ENCODE measurements at regions not wholly inside any gene's neighbourhood (a gene's known extent, or its start where the extent isn't known, plus 50 kb on each side); places are given as distances from the start of the nearest gene placed in this dataset.
A peak's percentile ranks its signal among the peaks of the same experiment; 100 is the strongest.
"Not testable (repeated sequence)": the region's sequence is repeated elsewhere in the genome, so short reads cannot be mapped to it uniquely, and the experiment has no call there.

- no peak for DNase-seq
Observed at GRCh38 chr7:88610942-88611341, 148.6 kb upstream of the ZNF804B start.

- DNase-seq: no peak
Observed at GRCh38 chr7:88600695-88601094, 158.8 kb upstream of the ZNF804B start.

GRCh38 chr7:88599528-88599927, 160.0 kb upstream of the ZNF804B start:
- no peak for DNase-seq

DNA sequence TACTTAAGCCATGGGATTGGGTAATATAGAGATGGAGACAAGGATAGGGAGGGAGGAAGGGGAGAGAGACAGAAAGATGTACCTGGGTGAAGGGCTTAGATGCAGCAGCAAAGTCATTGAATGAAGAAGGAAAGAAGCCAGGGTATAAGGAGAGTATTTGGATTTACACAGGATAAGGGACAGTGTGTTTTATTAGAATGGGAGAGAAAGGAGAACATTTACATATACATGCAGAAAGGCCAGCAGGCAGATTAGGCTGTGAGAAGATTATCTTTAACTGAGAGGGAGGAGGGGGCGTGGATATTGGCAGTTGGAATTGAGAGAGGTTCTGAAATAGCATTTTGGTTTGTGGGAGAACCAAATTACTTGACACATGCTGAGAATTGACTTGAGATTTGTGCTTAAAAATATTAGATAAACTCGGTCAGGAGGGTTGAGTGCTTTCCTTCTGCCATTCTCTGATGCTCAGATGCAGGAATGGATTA, 161.5 kb upstream of the ZNF804B start:
- no peak for DNase-seq

- no peak for DNase-seq
Observed at GRCh38 chr7:88590963-88591362, 168.5 kb upstream of the ZNF804B start.

GRCh38 chr7:88589927-88590326, 169.6 kb upstream of the ZNF804B start:
- DNase-seq: no peak

DNA sequence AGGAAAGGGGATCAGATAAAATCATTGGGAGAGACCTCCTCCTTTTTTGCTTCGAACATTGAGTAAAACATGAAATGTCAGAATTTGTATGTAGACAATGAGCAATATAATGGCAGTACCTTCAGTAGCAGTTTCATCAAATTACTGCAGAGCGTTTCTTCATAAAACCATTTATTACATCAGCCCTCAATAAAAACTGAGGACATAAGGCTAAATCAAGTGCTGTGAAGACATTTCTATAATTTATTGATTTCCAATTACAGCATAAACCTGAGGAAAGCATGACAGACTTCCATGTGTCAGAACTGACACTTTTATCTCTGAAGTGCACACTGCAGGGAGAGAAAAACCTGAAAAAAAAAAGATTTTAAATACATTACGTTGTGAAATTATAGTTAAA, 172.6 kb upstream of the ZNF804B start:
- DNase-seq: no peak

- no peak for DNase-seq
Observed at GRCh38 chr7:88586219-88586618, 173.3 kb upstream of the ZNF804B start.

DNA sequence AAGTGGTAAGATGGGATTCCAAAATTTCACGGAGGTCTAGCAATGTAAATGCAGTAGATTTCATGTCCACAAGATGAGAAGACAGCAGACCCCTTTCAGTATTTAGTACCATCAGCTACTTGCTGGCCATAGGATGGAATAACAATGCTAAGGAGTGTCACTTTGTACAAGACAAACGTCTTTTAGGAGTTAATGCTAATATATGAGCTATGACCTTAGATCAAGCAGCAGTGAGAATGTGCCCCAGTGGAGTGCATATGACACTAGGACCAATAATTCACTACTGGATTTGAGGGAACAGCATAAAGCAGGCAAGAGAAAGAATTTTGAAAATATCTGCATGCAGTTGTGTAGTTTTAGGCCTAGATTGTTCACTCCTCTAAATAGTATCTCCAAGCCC, 182.8 kb upstream of the ZNF804B start:
- no peak for DNase-seq

- no peak for DNase-seq
Observed at GRCh38 chr7:88566162-88566729, 193.3 kb upstream of the ZNF804B start.

- no peak for DNase-seq
Observed at GRCh38 chr7:88565401-88565800, 194.1 kb upstream of the ZNF804B start.

DNA sequence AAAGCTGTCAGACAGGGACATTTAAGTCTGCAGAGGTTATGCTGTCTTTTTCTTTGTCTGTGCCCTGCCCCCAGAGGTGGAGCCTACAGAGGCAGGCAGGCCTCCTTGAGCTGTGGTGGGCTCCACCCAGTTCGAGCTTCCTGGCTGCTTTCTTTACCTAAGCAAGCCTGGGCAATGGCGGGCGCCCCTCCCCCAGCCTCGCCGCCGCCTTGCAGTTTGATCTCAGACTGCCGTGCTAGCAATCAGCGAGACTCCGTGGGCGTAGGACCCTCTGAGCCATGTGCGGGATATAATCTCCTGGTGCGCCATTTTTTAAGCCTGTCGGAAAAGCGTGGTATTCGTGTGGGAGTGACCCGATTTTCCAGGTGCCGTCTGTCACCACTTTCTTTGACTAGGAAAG, 203.1 kb upstream of the ZNF804B start:
- DNase-seq: not testable (repeated sequence)

GRCh38 chr7:88554847-88555246, 204.7 kb upstream of the ZNF804B start:
- DNase-seq: not testable (repeated sequence)

- no peak for DNase-seq
Observed at GRCh38 chr7:88548399-88548798, 211.1 kb upstream of the ZNF804B start.

- DNase-seq: peak; percentile 4
Observed at GRCh38 chr7:88546808-88547207, 212.7 kb upstream of the ZNF804B start.

DNA sequence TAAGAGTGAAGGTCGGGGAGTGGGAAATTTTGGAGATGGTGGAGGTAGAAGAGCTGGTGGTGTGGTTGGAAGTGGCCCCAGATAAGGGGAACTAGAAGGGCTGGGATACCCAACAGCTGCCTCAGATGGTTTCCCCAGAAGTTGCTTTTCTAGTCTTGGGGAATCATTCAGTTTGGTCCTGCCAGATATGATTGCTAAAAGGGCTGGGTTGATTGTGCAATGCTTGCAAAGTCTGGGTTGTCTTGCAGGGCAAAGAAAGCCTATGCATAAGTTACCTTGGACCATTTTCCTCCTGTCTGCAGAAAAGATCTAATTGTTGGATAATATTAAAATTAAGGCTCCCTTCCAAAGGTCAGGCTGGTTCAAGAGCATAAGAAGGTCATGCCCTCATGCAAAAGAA, 213.8 kb upstream of the ZNF804B start:
- no peak for DNase-seq

DNA sequence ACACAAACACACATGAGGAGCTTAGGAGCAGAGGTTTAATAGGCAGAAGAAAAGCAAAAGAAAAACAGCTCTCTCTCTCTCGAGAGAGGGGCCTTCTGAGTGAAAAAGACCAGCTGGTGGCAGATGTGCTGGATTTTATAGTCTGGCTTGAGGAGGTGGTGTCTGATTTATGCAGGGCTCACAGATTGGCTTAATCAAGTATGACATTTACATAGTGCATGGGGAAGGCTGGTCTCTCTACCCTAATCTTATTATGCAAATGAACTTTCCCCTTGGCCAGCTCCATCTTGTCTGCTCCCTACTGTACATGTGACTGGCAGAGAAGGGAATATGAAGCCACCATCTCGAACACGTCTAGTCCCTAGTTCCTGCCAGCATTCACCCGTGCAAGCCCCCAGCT, 219.5 kb upstream of the ZNF804B start:
- no peak for DNase-seq

DNA sequence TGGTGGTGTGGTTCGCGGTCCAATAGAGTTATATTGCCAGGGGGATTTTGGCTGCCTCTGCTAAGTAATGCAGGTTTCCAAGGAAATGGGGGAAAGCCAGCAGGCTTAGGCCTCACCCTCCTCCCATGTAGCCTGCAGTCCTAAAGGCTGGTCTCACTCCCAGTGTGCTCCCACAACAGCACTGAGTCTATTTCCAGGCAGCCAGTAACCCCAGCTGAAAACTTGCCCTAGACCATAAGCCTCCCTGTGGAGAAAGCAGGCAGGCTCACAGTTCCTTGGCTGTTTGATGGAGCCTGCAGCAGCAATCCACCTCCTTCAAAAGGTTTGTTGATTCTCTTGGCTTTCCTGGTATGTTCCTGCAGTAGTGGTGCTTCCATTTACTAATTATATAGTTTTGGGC, 220.0 kb upstream of the ZNF804B start:
- DNase-seq: no peak

DNA sequence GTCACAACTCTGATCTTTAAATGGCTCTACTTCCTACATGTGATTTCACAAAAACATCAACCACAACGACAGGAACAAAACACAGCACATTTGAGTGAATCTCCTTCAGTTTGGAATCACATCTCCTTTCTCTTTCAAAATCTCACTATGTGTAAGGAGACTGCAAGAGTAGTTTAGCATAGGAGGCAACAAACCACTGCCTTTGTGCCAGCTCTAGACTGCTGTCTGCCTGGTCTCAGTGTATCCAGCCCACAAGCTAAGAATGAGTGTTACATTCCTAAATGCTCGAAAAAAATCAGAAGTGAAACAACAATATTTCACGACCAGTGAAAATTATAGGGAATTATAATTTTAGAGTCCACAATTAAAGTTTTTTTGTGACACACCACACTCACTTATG, 217.0 kb upstream of the STEAP4 start:
- no peak for DNase-seq

DNA sequence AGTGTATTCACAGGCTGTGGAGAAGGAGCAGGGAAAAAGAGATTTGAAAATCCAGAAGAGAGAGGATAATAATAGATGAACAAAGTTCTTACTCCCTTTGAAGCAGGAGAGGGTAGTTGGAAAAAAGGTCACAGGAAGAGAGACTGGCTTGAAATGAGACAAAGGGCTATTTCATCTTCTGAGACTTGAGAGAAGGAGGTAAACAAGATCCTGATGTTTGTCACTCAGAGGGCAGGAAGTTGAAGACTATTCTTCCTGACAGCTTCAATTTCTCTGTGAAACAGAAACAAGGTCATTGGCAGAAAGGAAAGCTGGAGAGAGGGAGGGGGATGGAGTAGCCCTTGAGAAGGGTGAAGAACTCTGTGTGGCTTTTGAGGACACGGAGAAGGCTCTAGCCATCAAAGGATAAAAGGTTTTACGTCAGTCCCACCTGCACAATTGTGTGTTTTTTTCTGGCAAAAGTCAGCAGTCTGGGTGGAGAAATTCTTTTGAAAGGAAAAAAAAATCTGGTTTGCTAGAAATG, 216.1 kb upstream of the STEAP4 start:
- no peak for DNase-seq

GRCh38 chr7:88516429-88516828, 209.7 kb upstream of the STEAP4 start:
- DNase-seq: no peak

DNA sequence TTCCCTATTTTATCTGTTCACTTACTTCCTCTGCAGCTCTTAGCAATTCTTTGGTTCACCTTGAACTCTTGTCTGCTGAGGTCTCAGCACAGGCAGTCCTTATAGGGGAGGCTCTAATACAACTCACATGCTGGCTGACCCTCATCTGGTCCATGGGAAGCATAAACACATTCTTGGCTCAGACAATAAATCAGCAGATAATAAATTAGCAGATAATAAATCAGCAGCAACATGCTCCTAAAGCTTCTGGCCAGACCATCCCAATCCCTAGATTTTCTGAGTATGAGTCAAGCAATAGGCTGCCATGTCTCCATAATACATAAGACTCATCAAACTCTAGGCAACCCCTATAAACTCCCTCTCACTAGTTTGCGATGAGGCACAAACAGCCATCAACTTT, 208.6 kb upstream of the STEAP4 start:
- no peak for DNase-seq

GRCh38 chr7:88509341-88509740, 202.6 kb upstream of the STEAP4 start:
- no peak for DNase-seq

- DNase-seq: no peak
Observed at GRCh38 chr7:88500131-88500530, 193.4 kb upstream of the STEAP4 start.

All from HCEC 1CT (cell line).